ENCODE measurements at regions not wholly inside any gene's neighbourhood (a gene's known extent, or its start where the extent isn't known, plus 50 kb on each side); places are given as distances from the start of the nearest gene placed in this dataset.

DNA sequence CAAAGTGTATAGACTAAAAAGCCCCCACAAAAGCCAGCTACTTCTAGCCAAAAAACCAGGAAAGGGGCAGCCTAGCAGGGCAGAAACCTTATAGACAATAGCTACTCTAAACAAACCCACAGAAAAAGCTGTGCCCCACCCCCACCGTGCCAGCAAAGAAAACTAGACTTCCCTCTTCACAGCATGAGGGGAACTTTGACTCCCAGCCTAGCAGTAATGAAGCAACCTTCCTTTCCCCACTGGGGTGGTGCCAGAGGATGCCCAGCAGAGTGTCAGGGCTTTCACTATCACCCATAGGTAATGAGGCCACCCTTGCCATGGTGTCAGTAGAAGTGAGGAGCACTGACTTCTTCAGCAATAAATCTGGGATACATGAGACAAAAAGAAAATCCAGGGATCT is 99.0 kb upstream of the LGSN start:
- H3K27me3 ChIP-seq (ENCODE audit: low read depth), result no peaks in the 10 kb centered on the region
- TF ChIP-seq, protein P1, sequence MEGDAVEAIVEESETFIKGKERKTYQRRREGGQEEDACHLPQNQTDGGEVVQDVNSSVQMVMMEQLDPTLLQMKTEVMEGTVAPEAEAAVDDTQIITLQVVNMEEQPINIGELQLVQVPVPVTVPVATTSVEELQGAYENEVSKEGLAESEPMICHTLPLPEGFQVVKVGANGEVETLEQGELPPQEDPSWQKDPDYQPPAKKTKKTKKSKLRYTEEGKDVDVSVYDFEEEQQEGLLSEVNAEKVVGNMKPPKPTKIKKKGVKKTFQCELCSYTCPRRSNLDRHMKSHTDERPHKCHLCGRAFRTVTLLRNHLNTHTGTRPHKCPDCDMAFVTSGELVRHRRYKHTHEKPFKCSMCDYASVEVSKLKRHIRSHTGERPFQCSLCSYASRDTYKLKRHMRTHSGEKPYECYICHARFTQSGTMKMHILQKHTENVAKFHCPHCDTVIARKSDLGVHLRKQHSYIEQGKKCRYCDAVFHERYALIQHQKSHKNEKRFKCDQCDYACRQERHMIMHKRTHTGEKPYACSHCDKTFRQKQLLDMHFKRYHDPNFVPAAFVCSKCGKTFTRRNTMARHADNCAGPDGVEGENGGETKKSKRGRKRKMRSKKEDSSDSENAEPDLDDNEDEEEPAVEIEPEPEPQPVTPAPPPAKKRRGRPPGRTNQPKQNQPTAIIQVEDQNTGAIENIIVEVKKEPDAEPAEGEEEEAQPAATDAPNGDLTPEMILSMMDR (IDR thresholded peaks at IDR 0.05; ENCODE audit: borderline replicate concordance), result no peak
- no peak for DNase-seq
- H3K27ac ChIP-seq (replicated peaks), result no peak overlapping the region
- H3K9me3 ChIP-seq (replicated peaks), result peaks cover 19% of the 10 kb centered on the region
- H3K4me1 ChIP-seq, result no peaks in the 10 kb centered on the region
- no peak overlapping the region for H3K4me3 ChIP-seq
- intact Hi-C loops (cut with micrococcal nuclease), result no loop called here
- H3K36me3 ChIP-seq, result no peaks in the 10 kb centered on the region

GRCh38 chr6:63424636-63425035 is 104.9 kb upstream of the LGSN start:
- H3K36me3 ChIP-seq, result no peaks in the 10 kb centered on the region
- H3K9me3 ChIP-seq (replicated peaks), result peaks cover 19% of the 10 kb centered on the region
- no peaks in the 10 kb centered on the region for H3K27me3 ChIP-seq (ENCODE audit: low read depth)
- DNase-seq, result no peak
- H3K4me1 ChIP-seq, result no peaks in the 10 kb centered on the region
- intact Hi-C loops (cut with micrococcal nuclease), result no loop called here
- no peak overlapping the region for H3K4me3 ChIP-seq
- H3K27ac ChIP-seq (replicated peaks), result no peak overlapping the region
- TF ChIP-seq, protein P1 (IDR thresholded peaks at IDR 0.05; ENCODE audit: borderline replicate concordance), result no peak

GRCh38 chr6:63425493-63425892 is 105.7 kb upstream of the LGSN start:
- intact Hi-C loops (cut with micrococcal nuclease), result no loop called here
- Histone ChIP-seq H3K4me1 (no peaks in the 10 kb centered on the region), H3K4me3 (no peak overlapping the region), H3K9me3 (replicated peaks) (peaks cover 16% of the 10 kb centered on the region), H3K27ac (replicated peaks) (no peak overlapping the region), H3K27me3 (ENCODE audit: low read depth) (no peaks in the 10 kb centered on the region), H3K36me3 (no peaks in the 10 kb centered on the region)
- DNase-seq, result no peak
- TF ChIP-seq, protein P1 (IDR thresholded peaks at IDR 0.05; ENCODE audit: borderline replicate concordance), result no peak

DNA sequence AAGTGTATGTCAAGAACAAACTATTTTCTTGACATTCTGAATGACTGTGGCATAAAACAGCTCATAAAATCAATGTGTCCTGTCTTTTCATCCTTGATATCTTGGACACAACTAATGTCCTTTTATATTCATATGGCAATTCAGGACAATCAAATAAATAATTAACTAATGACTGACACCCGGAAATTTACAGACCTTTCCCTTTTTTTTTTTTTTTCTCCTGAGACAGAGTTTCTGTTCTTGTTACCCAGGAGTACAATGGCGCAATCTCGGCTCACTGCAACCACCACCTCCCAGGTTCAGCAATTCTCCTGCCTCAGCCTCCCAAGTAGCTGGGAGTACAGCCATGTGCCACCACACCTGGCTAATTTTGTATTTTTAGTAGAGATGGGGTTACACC is 107.1 kb upstream of the LGSN start:
- Histone ChIP-seq H3K4me3 (no peak overlapping the region), H3K27me3 (ENCODE audit: low read depth) (no peaks in the 10 kb centered on the region), H3K9me3 (replicated peaks) (peaks cover 5% of the 10 kb centered on the region), H3K27ac (replicated peaks) (no peak overlapping the region), H3K36me3 (no peaks in the 10 kb centered on the region), H3K4me1 (no peaks in the 10 kb centered on the region)
- intact Hi-C loops (cut with micrococcal nuclease), result no loop called here
- DNase-seq, result no peak
- TF ChIP-seq, protein P1 (IDR thresholded peaks at IDR 0.05; ENCODE audit: borderline replicate concordance), result no peak

DNA sequence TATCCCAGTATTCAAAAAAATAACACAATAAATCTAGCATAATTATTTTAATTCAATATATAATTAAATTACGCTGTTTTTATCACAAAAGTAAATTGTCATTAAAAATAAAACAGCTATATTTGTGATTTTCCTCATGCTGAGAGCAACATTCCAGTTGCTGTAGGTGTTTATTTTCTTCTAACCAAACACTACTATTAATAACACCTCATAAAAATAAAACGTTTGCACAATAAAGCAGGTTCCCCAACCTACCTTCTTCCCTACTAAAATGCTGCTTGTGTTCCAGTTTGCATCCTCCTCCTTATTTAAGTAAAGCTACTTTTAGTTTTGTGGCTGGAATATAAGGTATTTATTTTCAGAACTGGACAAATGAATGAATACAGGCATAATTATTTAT is 108.2 kb upstream of the LGSN start:
- DNase-seq, result no peak
- Histone ChIP-seq H3K36me3 (no peaks in the 10 kb centered on the region), H3K4me1 (no peaks in the 10 kb centered on the region), H3K27me3 (ENCODE audit: low read depth) (no peaks in the 10 kb centered on the region), H3K9me3 (replicated peaks) (no peaks in the 10 kb centered on the region), H3K27ac (replicated peaks) (no peak overlapping the region), H3K4me3 (no peak overlapping the region)
- TF ChIP-seq, protein P1 (IDR thresholded peaks at IDR 0.05; ENCODE audit: borderline replicate concordance), result no peak
- intact Hi-C loops (cut with micrococcal nuclease), result no loop called here
